ENCODE measurements at regions not wholly inside any gene's neighbourhood (a gene's known extent, or its start where the extent isn't known, plus 50 kb on each side); places are given as distances from the start of the nearest gene placed in this dataset.
"Not testable (repeated sequence)": the region's sequence is repeated elsewhere in the genome, so short reads cannot be mapped to it uniquely, and the experiment has no call there.

DNA sequence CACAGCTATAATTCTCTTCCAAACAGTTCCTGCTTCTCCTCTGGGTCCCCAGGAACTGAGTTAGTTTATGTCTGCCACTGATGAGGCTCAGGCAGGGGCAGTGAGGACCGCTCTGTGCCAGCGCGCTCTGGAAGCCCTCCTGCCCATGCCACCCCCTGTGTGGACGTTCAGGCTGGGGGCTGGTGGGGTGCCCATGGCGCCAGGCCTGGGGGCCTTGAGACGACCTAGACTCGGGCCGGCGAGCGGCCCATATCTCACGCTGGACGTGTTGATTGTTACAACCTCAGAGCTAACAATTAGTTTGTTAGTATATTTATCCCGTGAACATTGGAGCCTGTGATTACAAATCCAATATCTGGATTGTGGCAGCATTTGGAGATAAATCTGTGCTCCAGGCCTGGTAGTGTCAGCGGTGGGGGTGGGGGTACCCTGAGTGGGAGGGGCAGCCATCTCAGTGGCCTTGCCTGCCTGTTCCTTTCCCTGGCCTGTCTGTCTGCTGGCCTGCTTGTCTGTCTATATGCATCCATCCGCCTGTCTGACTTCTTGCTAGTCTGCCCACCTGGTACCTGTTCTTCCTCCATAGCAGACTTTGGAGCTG, 256.5 kb upstream of the MVB12B start:
- ChIA-PET CTCF (no interaction called here), POLR2A (no interaction called here)
- H2AFZ ChIP-seq (ENCODE audit: insufficient read depth, low read depth, low read length, poor library complexity, severe bottlenecking), result no peak overlapping the region
- ATAC-seq (ENCODE audit: low read depth), result no peak
- H3K4me1 ChIP-seq (ENCODE audit: control insufficient read depth in 2 of 2, insufficient read depth in 2 of 2, low read length in 2 of 2), result no peaks in the 10 kb centered on the region
- no peaks in the 10 kb centered on the region for H3K79me2 ChIP-seq (ENCODE audit: control insufficient read depth, insufficient read depth, low read length)
- peaks cover 0 to 13% (median 0%) of the 10 kb centered on the region in 4 experiments for H3K27me3 ChIP-seq (replicated peaks in 1 of 4; ENCODE audit: control extremely low read depth in 1 of 4, control insufficient read depth in 3 of 4, insufficient read depth in 4 of 4, low read length in 3 of 4)
- H3K4me3 ChIP-seq (ENCODE audit: control extremely low read depth in 1 of 5, extremely low read depth in 1 of 5, insufficient read depth in 1 of 5, low read depth in 2 of 5, low read length in 4 of 5), result no peak overlapping the region
- Mint-ChIP-seq H3K27ac (no peak overlapping the region), H3K27me3 (peaks cover 20% of the 10 kb centered on the region), H3K9me3 (ENCODE audit: insufficient read depth) (no peaks in the 10 kb centered on the region), H3K4me1 (no peaks in the 10 kb centered on the region), H3K4me3 (no peak overlapping the region)
- intact Hi-C loops (cut with micrococcal nuclease), result no loop called here
- H3K4me2 ChIP-seq (replicated peaks; ENCODE audit: low read depth, low read length, poor library complexity, severe bottlenecking), result no peak overlapping the region
- peaks cover 0 to 4% (median 0%) of the 10 kb centered on the region in 3 donors for H3K9me3 ChIP-seq (ENCODE audit: control extremely low read depth in 1 of 3, control insufficient read depth in 2 of 3, insufficient read depth in 1 of 3, low read length in 2 of 3)
- no peak overlapping the region for H3K27ac ChIP-seq (ENCODE audit: low read length in 2 of 2)
- TF ChIP-seq, protein P1, sequence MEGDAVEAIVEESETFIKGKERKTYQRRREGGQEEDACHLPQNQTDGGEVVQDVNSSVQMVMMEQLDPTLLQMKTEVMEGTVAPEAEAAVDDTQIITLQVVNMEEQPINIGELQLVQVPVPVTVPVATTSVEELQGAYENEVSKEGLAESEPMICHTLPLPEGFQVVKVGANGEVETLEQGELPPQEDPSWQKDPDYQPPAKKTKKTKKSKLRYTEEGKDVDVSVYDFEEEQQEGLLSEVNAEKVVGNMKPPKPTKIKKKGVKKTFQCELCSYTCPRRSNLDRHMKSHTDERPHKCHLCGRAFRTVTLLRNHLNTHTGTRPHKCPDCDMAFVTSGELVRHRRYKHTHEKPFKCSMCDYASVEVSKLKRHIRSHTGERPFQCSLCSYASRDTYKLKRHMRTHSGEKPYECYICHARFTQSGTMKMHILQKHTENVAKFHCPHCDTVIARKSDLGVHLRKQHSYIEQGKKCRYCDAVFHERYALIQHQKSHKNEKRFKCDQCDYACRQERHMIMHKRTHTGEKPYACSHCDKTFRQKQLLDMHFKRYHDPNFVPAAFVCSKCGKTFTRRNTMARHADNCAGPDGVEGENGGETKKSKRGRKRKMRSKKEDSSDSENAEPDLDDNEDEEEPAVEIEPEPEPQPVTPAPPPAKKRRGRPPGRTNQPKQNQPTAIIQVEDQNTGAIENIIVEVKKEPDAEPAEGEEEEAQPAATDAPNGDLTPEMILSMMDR (IDR thresholded peaks at IDR 0.05), result no peak
- no peak for TF ChIP-seq EZH2 (IDR thresholded peaks at IDR 0.05; ENCODE audit: borderline replicate concordance, insufficient read depth, low read depth, low read length, poor library complexity, severe bottlenecking)
- no peak for DNase-seq
- no peaks in the 10 kb centered on the region for H4K20me1 ChIP-seq (ENCODE audit: control insufficient read depth, insufficient read depth, low read length, poor library complexity, severe bottlenecking)
- 92% methylated on average over 15 of the region's 15 CpGs for WGBS (ENCODE audit: insufficient coverage)
- no peak overlapping the region for H3K9ac ChIP-seq (ENCODE audit: low read length)
- no peaks in the 10 kb centered on the region for H3K36me3 ChIP-seq (replicated peaks in 1 of 2; ENCODE audit: control extremely low read depth in 1 of 2, control insufficient read depth in 1 of 2, extremely low read depth in 1 of 2, insufficient read depth in 2 of 2, low read length in 1 of 2)

DNA sequence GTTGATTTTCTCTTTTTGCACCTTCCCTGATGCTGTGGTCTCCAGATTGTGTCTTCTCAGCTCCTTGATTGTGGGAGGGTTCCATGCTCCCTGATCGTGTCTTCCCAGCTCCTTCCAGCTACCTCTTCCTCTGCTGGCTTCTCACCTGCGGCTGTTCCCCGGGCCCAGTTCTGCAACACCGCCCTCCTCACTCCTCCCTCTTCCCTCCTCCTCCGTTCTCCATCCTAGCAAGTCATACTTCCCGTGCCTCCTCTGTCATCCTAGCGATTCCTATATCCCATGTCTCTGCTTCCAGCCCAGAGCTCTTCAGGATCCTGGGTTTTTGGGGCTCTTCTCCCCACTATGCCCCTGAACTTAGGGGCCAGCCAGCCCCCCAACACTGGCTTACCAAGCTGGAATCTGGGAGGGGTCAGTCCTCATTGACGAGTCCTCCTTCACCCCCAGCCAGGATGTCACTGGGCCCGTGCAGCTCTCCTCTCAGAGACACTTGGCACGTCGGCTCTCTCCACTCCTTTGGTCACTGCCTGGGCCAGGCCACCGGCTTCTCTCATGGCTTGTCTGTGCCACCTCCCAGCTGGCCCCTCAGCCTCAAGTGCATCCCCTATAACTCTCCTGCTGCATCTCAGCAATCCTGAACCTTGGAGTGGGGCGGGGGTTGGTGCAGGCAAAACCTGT, 255.4 kb upstream of the MVB12B start:
- H4K20me1 ChIP-seq (ENCODE audit: control insufficient read depth, insufficient read depth, low read length, poor library complexity, severe bottlenecking), result no peaks in the 10 kb centered on the region
- no peak overlapping the region for H3K4me2 ChIP-seq (replicated peaks; ENCODE audit: low read depth, low read length, poor library complexity, severe bottlenecking)
- no peak overlapping the region for H3K27ac Mint-ChIP-seq
- no peak overlapping the region for H2AFZ ChIP-seq (ENCODE audit: insufficient read depth, low read depth, low read length, poor library complexity, severe bottlenecking)
- H3K9ac ChIP-seq (ENCODE audit: low read length), result no peak overlapping the region
- DNase-seq, result no peak
- H3K36me3 ChIP-seq (replicated peaks in 1 of 2; ENCODE audit: control extremely low read depth in 1 of 2, control insufficient read depth in 1 of 2, extremely low read depth in 1 of 2, insufficient read depth in 2 of 2, low read length in 1 of 2), result no peaks in the 10 kb centered on the region
- no peaks in the 10 kb centered on the region for H3K4me1 ChIP-seq (ENCODE audit: control insufficient read depth in 2 of 2, insufficient read depth in 2 of 2, low read length in 2 of 2)
- intact Hi-C loops (cut with micrococcal nuclease), result no loop called here
- no peak overlapping the region for H3K4me3 Mint-ChIP-seq
- peaks cover 0 to 4% (median 0%) of the 10 kb centered on the region in 3 donors for H3K9me3 ChIP-seq (ENCODE audit: control extremely low read depth in 1 of 3, control insufficient read depth in 2 of 3, insufficient read depth in 1 of 3, low read length in 2 of 3)
- ATAC-seq (ENCODE audit: low read depth), result no peak
- CTCF ChIA-PET, result no interaction called here
- no peak overlapping the region for H3K27ac ChIP-seq (ENCODE audit: low read length in 2 of 2)
- peaks cover 0 to 13% (median 0%) of the 10 kb centered on the region in 4 experiments for H3K27me3 ChIP-seq (replicated peaks in 1 of 4; ENCODE audit: control extremely low read depth in 1 of 4, control insufficient read depth in 3 of 4, insufficient read depth in 4 of 4, low read length in 3 of 4)
- TF ChIP-seq EZH2 (IDR thresholded peaks at IDR 0.05; ENCODE audit: borderline replicate concordance, insufficient read depth, low read depth, low read length, poor library complexity, severe bottlenecking), result no peak
- TF ChIP-seq, protein P1 (IDR thresholded peaks at IDR 0.05), result no peak
- peaks cover 21% of the 10 kb centered on the region for H3K27me3 Mint-ChIP-seq
- no peak overlapping the region for H3K4me3 ChIP-seq (ENCODE audit: control extremely low read depth in 1 of 5, extremely low read depth in 1 of 5, insufficient read depth in 1 of 5, low read depth in 2 of 5, low read length in 4 of 5)
- no peaks in the 10 kb centered on the region for H3K4me1 Mint-ChIP-seq
- WGBS (ENCODE audit: insufficient coverage), result 84% methylated on average over 12 of the region's 13 CpGs
- H3K9me3 Mint-ChIP-seq (ENCODE audit: insufficient read depth), result no peaks in the 10 kb centered on the region
- POLR2A ChIA-PET, result no interaction called here
- H3K79me2 ChIP-seq (ENCODE audit: control insufficient read depth, insufficient read depth, low read length), result no peaks in the 10 kb centered on the region

DNA sequence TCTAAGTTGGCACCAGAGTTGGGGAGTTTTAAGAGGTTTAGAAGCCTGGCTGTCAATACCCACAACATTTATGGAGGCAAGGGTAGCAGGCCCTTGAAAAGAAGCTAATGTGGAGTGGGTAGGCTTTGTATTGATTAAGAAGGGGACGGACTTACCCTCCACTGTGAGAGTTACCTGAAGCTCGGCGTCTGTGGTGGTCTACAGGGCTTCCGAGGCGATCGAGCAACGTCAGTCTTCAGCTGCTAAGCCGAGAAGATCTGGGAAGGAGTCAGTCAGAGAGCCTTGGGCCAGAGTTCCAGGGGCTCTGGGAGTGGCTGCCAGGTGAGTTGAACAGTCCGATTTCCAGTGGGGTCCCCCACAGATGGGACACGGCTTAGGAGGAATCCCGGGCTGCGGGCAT, 249.0 kb upstream of the MVB12B start:
- POLR2A ChIA-PET; H3K4me1 Mint-ChIP-seq; intact Hi-C loops (cut with micrococcal nuclease); H3K27me3 ChIP-seq (replicated peaks in 1 of 4; ENCODE audit: control extremely low read depth in 1 of 4, control insufficient read depth in 3 of 4, insufficient read depth in 4 of 4, low read length in 3 of 4); H3K4me2 ChIP-seq (replicated peaks; ENCODE audit: low read depth, low read length, poor library complexity, severe bottlenecking); CTCF ChIA-PET; H3K9me3 Mint-ChIP-seq (ENCODE audit: insufficient read depth); H3K4me1 ChIP-seq (ENCODE audit: control insufficient read depth in 2 of 2, insufficient read depth in 2 of 2, low read length in 2 of 2); H3K27ac ChIP-seq (ENCODE audit: low read length in 2 of 2); H3K4me3 ChIP-seq (ENCODE audit: control extremely low read depth in 1 of 5, extremely low read depth in 1 of 5, insufficient read depth in 1 of 5, low read depth in 2 of 5, low read length in 4 of 5); H4K20me1 ChIP-seq (ENCODE audit: control insufficient read depth, insufficient read depth, low read length, poor library complexity, severe bottlenecking); H3K36me3 ChIP-seq (replicated peaks in 1 of 2; ENCODE audit: control extremely low read depth in 1 of 2, control insufficient read depth in 1 of 2, extremely low read depth in 1 of 2, insufficient read depth in 2 of 2, low read length in 1 of 2); H3K9me3 ChIP-seq (ENCODE audit: control extremely low read depth in 1 of 3, control insufficient read depth in 2 of 3, insufficient read depth in 1 of 3, low read length in 2 of 3); H2AFZ ChIP-seq (ENCODE audit: insufficient read depth, low read depth, low read length, poor library complexity, severe bottlenecking); ATAC-seq (ENCODE audit: low read depth); H3K27ac Mint-ChIP-seq; H3K79me2 ChIP-seq (ENCODE audit: control insufficient read depth, insufficient read depth, low read length); H3K4me3 Mint-ChIP-seq; H3K9ac ChIP-seq (ENCODE audit: low read length); DNase-seq: not testable (repeated sequence)
- H3K27me3 Mint-ChIP-seq, result peaks cover 33% of the 10 kb centered on the region
- 100% methylated on average over 5 of the region's 12 CpGs for whole genome bisulfite sequencing (ENCODE audit: insufficient coverage)
